Fibroblast of lung (primary cell): ENCODE measurements at regions not wholly inside any gene's neighbourhood (a gene's known extent, or its start where the extent isn't known, plus 50 kb on each side); places are given as distances from the start of the nearest gene placed in this dataset.
"Not testable (repeated sequence)": the region's sequence is repeated elsewhere in the genome, so short reads cannot be mapped to it uniquely, and the experiment has no call there.

ENCODE experiments used
- DNase-seq, 2 donors: peaks; one replicate each; pipeline versions ENCODE4 v3.0.0 to v3.0.0-alpha.2; 2010; ENCODE audit warnings: low read depth in 2 of 2
- H2AFZ ChIP-seq: 2 replicates; pipeline ENCODE4 v1.5.1; 2012; ENCODE audit warnings: low read length, control low read depth, inconsistent platforms
- H3K27ac ChIP-seq: 2 replicates; pipeline ENCODE4 v1.5.1; 2011; ENCODE audit warnings: low read length, control low read depth; ENCODE audit not compliant: insufficient read depth
- H3K27me3 ChIP-seq: 2 replicates; pipeline ENCODE4 v1.5.1; 2011; ENCODE audit warnings: mild to moderate bottlenecking, low read length; ENCODE audit not compliant: control insufficient read depth, insufficient read depth
- H3K36me3 ChIP-seq: 2 replicates; pipeline ENCODE4 v1.5.1; 2011; ENCODE audit warnings: low read length; ENCODE audit not compliant: control insufficient read depth, insufficient read depth
- H3K4me1 ChIP-seq: 2 replicates; pipeline ENCODE4 v1.5.1; 2011; ENCODE audit warnings: low read length; ENCODE audit not compliant: control insufficient read depth, insufficient read depth; ENCODE audit errors: extremely low read depth
- H3K4me2 ChIP-seq: 2 replicates; pipeline ENCODE4 v1.5.1; 2011; ENCODE audit warnings: low read length, control low read depth; ENCODE audit not compliant: insufficient read depth; ENCODE audit errors: extremely low read depth
- H3K4me3 ChIP-seq, 4 experiments: fragments of 200-600 bp in 1 of 4; sonication (generic) in 1 of 4; replicated peaks in 1 of 4; 2 replicates each; pipeline ENCODE4 v1.5.1; 2011 to 2016; ENCODE audit warnings: low read length in 4 of 4, low read depth in 3 of 4, mild to moderate bottlenecking in 3 of 4, control low read depth in 2 of 4, inconsistent platforms in 1 of 4, mixed read lengths in 1 of 4; ENCODE audit not compliant: insufficient read depth in 1 of 4; ENCODE audit errors: control extremely low read depth in 1 of 4
- H3K79me2 ChIP-seq: 2 replicates; pipeline ENCODE4 v1.5.1; 2012; ENCODE audit warnings: mild to moderate bottlenecking, low read length, inconsistent platforms; ENCODE audit not compliant: control insufficient read depth, insufficient read depth
- H3K9ac ChIP-seq: 2 replicates; pipeline ENCODE4 v1.5.1; 2011; ENCODE audit warnings: mild to moderate bottlenecking, low read length, control low read depth; ENCODE audit not compliant: insufficient read depth
- H3K9me3 ChIP-seq: 2 replicates; pipeline ENCODE4 v1.5.1; 2012; ENCODE audit warnings: low read depth, low read length; ENCODE audit not compliant: control insufficient read depth, insufficient read depth
- H4K20me1 ChIP-seq: 2 replicates; pipeline ENCODE4 v1.5.1; 2011; ENCODE audit warnings: low read length; ENCODE audit not compliant: control insufficient read depth, insufficient read depth; ENCODE audit errors: extremely low read depth
- EZH2 ChIP-seq: IDR thresholded peaks from 2 replicates; pipeline ENCODE4 v1.5.1; 2012; ENCODE audit warnings: low read length, control low read depth, mild to moderate bottlenecking; ENCODE audit errors: missing control alignments
- TF ChIP-seq, protein P1 (sequence below), 2 donors: IDR thresholded peaks in 1 of 2; conservative IDR thresholded peaks in 1 of 2; 1 replicate in 1 of 2; 2 replicates in 1 of 2; pipeline ENCODE4 v1.5.1; 2011 to 2012; ENCODE audit warnings: low read length in 2 of 2, control low read depth in 1 of 2, inconsistent platforms in 1 of 2, low read depth in 1 of 2, mild to moderate bottlenecking in 1 of 2

GRCh38 chr6:11304946-11305345 lies 72.5 kb upstream of the NEDD9 start:
- H3K27ac ChIP-seq: no peak overlapping the region
- no peaks in the 10 kb centered on the region for H3K9me3 ChIP-seq
- no peaks in the 10 kb centered on the region for H4K20me1 ChIP-seq
- no peak overlapping the region for H3K9ac ChIP-seq
- no peaks in the 10 kb centered on the region for H3K36me3 ChIP-seq
- TF ChIP-seq, protein P1, sequence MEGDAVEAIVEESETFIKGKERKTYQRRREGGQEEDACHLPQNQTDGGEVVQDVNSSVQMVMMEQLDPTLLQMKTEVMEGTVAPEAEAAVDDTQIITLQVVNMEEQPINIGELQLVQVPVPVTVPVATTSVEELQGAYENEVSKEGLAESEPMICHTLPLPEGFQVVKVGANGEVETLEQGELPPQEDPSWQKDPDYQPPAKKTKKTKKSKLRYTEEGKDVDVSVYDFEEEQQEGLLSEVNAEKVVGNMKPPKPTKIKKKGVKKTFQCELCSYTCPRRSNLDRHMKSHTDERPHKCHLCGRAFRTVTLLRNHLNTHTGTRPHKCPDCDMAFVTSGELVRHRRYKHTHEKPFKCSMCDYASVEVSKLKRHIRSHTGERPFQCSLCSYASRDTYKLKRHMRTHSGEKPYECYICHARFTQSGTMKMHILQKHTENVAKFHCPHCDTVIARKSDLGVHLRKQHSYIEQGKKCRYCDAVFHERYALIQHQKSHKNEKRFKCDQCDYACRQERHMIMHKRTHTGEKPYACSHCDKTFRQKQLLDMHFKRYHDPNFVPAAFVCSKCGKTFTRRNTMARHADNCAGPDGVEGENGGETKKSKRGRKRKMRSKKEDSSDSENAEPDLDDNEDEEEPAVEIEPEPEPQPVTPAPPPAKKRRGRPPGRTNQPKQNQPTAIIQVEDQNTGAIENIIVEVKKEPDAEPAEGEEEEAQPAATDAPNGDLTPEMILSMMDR (conservative IDR thresholded peaks at IDR 0.05 in 1 of 2, IDR thresholded peaks at IDR 0.05 in 1 of 2; ENCODE audit: low read depth in 1 of 2, low read length in 2 of 2): no peak
- no peak for TF ChIP-seq EZH2
- DNase-seq: no peak
- no peak overlapping the region for H3K4me3 ChIP-seq
- no peaks in the 10 kb centered on the region for H3K79me2 ChIP-seq
- no peaks in the 10 kb centered on the region for H3K4me1 ChIP-seq
- H3K27me3 ChIP-seq: no peaks in the 10 kb centered on the region
- H3K4me2 ChIP-seq: no peak overlapping the region
- no peak overlapping the region for H2AFZ ChIP-seq

- H3K4me1 ChIP-seq, DNase-seq, H3K9ac ChIP-seq, H3K36me3 ChIP-seq, H3K27me3 ChIP-seq, H3K79me2 ChIP-seq, H2AFZ ChIP-seq, H3K4me3 ChIP-seq, H4K20me1 ChIP-seq, H3K9me3 ChIP-seq, H3K27ac ChIP-seq, H3K4me2 ChIP-seq: not testable (repeated sequence)
These were observed 67.5 kb upstream of the NEDD9 start for GRCh38 chr6:11299876-11300428.

- not testable (repeated sequence) for H3K4me3 ChIP-seq, H3K9ac ChIP-seq, H3K27ac ChIP-seq, H3K4me2 ChIP-seq, H3K9me3 ChIP-seq, H3K4me1 ChIP-seq, H2AFZ ChIP-seq, H3K79me2 ChIP-seq, H4K20me1 ChIP-seq, H3K27me3 ChIP-seq, DNase-seq, H3K36me3 ChIP-seq
These were observed 66.9 kb upstream of the NEDD9 start for GRCh38 chr6:11299421-11299784.

- no peaks in the 10 kb centered on the region for H4K20me1 ChIP-seq
- no peak overlapping the region for H3K4me3 ChIP-seq
- no peaks in the 10 kb centered on the region for H3K79me2 ChIP-seq
- H3K4me1 ChIP-seq: no peaks in the 10 kb centered on the region
- no peak overlapping the region for H3K4me2 ChIP-seq
- H3K27ac ChIP-seq: no peak overlapping the region
- DNase-seq: peak in 1 of 2 donors; percentile 44
- no peak for TF ChIP-seq EZH2
- TF ChIP-seq, protein P1 (conservative IDR thresholded peaks at IDR 0.05 in 1 of 2, IDR thresholded peaks at IDR 0.05 in 1 of 2; ENCODE audit: low read depth in 1 of 2, low read length in 2 of 2): no peak
- no peaks in the 10 kb centered on the region for H3K36me3 ChIP-seq
- H3K27me3 ChIP-seq: no peaks in the 10 kb centered on the region
- no peak overlapping the region for H2AFZ ChIP-seq
- no peaks in the 10 kb centered on the region for H3K9me3 ChIP-seq
- H3K9ac ChIP-seq: no peak overlapping the region
These were observed 66.4 kb upstream of the NEDD9 start for GRCh38 chr6:11298651-11299420.
